Nucleus accumbens (tissue), 56 donors: ENCODE measurements at regions not wholly inside any gene's neighbourhood (a gene's known extent, or its start where the extent isn't known, plus 50 kb on each side); places are given as distances from the start of the nearest gene placed in this dataset.

Experiments
- DNase-seq, 56 donors: peaks; one replicate each; lab custom pipeline; 2025; lab: John Stamatoyannopoulos, UW

DNA sequence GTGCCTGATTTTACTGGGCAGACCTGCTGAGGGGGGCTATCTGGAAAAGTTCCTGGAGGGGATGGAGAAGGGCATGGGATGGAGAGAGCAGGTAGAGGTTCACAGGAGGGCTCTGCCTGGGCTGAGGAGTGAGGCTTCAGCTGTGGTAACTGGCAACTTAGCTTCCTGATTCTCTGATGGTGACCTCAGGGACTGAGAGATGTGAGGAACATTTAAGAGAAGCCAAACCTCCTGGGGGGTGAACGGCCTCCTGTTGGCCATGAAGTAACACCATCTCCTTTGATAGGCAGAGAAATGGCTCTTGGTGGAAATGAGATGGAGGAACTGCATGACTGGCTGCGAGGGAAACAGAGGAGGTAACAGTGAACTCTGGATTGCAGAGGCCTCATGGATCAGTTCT lies 97.3 kb upstream of the ROPN1 start:
- no peak for DNase-seq

DNA sequence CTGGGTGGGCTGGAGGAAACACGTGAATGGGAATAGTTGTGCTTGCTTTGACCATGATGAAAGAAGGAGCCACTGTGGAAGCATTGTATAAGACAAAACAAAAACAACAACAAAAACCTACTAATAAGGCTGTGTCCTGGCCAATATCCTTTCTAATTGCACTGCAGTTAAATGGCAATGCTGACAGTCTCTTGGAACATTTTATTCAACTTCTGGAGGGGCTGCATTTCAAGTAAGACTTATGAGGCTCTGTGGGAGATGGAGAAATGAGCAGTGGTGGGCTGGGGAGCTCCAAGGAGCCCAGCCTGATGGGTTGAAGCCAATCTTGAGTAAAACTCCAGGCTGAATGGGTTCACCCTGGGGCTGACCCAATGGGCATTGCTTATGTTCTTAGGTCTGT lies 99.8 kb upstream of the ROPN1 start:
- DNase-seq, result peak in 13 of 56 donors; percentile 6 to 69 (median 30)

DNA sequence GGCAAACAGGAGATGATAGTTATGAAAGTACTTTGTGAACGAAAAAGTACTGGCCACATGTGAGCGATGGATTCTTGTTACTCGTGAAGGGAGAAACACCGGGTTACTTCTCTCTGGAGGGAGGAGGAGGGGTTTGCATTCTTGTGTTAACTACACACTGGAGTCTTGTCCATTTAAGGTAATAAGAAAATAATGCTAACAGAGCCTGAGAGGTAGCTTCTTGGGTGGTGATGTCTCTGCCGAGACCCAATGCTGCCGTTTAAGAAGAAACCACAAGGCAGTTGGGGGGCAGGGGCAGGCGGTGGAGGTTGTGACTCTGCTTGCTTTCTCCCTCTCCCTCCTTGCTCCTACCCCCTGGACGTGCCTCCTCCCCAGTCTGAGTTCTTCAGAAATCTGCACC lies 100.9 kb upstream of the ROPN1 start:
- DNase-seq, result no peak

DNA sequence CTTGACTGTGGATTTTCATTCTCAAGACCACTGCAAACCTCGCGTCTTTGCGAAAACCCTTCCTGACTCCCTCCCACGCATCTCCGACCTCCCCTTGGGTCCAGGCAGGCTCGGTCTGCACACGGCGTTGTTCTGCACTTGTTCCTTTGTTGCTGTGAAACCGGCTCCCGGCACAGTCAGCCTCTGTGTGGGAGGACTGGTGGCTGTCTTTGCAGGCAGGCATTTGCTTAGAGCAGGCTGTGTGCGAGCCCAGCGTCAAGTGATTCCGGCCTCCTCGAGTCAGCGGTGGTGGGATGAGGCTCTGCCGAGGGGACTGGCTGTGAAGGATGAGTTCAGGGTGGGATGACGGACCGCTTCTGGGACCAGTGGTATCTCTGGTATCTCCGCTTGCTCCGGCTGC lies 102.6 kb upstream of the ROPN1 start:
- peak in 28 of 56 donors; percentile 10 to 72 (median 38) for DNase-seq

DNA sequence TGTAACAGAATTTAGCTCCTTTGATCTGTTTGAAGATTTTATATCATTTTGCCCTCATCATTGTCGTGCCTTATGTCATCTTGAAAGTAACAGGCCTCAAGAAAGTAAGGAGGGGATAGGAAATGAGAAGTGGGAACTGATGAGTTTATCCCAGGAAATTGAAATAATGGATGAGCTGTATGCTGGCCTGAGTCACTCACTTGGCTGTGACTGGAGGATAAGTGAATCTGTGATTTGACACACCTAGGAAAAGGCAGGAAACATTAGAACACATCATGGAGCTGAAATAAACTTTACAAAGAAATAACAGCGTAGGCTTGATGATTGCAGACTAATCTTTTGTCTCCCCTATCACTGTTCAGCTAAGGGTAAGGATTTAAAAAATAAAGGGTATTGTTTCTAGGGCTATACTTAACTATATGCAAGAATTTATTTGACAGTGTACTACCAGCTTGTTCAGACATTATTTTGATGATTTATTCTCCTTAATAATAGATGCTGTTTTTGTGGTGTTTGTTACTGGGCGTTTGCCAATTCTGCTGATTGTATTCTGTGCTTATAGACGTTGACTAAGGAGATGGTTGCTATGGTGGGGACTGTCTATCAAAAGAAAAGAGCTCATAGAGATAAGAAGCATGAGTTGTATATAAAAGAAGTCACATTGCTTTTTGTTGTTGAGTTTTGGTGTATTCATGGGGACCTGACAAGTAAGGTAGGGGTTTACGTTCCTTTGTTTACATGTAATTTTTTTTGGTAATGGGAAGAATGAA lies 105.6 kb upstream of the ROPN1 start:
- no peak for DNase-seq

DNA sequence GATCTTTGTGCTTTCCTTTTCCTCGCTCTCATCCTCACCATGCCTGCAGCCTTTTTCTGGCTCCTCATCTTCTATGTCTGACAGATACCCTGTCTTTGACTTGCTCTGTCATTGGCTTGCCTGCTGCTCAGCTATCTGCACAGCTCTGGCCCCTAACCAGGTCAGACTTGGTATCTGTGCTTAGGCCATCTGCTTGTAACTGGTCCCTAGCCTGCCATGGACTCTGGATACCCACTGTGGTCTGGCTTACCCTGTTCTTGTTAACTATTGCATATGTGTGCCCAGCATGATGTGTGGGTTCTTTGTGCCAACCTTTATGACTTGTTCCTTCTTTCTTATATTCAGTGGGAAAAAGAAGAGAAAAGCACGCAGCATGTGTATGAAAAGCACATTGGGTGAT lies 109.7 kb upstream of the ROPN1 start:
- no peak for DNase-seq

DNA sequence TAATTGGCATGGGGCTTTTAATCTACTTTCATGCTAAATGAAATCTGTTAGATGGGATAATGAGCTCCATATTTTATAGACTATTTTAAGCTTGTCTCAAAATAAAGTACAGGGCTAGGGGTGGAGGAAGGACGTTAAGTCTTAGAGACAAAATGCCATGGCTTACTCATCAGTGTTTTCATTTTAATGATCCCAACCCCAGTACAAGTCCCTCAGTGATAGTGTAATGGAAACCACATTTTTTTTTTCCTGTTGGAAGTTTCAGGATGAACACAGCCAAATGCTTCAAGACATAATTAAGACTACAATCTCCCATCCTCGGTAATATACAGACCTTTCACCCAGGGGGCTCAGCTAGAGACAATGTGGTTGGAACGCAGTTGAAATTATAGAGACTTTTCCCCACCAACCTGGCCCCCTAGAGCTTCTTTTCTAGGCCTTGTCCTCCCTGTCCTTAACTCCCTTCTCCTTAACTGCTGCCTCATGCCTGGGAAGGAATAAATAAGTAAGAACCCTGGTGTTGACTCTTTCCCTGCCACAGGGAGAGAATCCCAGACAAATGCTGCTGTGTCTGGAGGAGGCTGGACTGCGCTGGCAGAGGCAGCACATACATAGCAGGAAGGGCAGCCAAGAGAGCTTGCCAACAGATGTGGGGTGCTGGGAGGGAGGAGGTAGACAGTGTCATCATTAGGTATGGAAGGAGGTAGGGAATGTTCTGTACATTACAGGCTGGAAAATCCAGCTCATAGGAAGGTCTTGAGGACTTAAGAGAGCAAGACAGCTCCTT lies 115.4 kb upstream of the ROPN1 start:
- no peak for DNase-seq

DNA sequence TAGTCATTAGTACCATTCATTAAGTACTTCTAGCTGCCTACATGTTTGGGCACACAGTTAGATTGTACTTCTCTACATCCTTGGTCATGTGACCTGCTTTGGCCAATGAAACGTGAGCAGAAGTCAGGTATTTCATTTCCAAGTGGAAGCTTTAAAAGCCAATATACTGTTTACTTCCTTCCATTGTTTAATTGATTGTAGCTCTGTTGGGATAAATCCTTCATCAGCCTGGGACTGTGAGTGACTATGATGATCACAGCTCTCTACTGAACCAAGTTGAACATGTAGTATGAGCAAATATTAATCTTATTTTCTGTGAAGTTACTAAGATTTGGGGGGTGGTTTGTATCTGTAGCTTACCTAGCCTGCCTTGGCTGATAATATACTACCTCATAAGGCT lies 116.5 kb upstream of the ROPN1 start:
- no peak for DNase-seq

DNA sequence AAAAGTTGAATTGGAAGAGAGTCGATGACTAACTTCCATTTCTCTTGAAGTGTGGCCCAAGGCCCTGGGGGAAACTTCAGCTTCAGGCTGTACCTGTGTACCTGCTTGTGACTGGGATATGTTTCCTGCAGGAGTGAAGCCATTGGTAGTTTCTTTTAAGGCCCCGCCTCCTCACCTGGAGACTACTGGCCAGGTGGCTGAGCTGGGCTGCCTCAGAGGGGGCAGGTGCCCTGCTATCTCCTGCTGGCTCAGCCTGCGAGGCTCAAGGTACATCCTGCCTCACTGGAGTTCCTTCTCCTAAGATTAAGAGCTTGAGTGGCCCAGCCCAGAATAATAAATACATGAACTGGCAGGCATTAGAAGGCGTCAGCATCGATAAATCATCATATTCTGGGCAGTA lies 121.6 kb upstream of the ROPN1 start:
- DNase-seq, result no peak

DNA sequence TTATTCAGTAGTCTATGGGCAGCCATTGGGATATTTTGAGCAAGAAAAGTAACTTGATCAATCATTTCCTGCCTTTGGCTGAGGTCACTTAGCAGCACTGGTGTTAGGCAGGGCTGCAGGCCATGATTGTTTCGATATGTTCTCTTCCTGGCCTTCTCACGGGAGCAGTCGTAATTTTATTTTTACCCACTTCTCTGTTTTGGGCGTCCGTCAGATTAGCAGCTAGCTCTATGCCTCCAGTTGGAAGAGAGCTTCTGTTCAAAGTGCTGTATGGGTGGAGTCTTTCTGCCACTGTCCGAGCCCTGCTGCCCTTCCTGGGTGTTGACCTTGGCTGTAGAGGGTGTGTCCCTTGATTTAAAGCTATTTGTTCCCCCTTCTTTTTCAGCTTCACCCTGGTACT lies 123.4 kb upstream of the ROPN1 start:
- DNase-seq, result no peak

DNA sequence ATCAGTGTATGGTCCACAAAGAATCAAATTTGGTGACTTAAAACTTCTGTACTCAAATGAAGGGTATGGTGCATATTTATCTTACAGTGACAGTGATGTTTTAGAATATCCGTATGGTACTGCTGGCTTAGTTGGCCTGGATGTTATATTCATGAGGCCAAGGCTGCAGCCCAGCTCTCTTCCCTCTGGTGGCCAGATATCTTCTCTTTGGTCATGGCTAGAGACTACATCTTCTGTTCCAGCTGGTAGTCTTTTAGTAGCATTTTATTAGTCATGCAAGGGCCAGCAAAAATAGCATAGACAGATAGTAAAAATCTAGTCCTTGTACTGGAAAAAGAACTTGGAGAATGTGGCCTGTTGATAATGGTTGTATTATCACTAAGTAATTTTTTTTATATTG lies 124.0 kb upstream of the ROPN1 start:
- DNase-seq, result no peak

DNA sequence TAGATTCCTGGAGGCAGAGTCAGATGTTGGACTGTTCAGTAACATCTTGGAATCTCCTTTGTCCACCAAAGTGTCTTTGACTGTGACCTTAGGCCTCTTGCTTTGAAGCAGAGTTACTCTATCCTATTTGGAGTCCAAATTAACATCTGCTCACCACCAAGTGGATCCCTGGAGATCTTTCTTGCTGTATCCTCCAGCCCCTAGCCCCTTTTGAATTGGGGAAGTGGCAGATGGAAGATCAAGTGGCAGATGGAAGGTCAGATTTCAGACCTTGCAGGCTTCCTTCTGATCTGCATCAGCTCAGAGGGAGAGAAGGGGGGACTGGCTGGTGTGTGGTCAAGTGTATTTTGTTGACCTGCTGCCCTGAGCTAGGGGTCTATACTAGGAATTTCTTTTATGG lies 125.0 kb upstream of the ROPN1 start:
- no peak for DNase-seq

DNA sequence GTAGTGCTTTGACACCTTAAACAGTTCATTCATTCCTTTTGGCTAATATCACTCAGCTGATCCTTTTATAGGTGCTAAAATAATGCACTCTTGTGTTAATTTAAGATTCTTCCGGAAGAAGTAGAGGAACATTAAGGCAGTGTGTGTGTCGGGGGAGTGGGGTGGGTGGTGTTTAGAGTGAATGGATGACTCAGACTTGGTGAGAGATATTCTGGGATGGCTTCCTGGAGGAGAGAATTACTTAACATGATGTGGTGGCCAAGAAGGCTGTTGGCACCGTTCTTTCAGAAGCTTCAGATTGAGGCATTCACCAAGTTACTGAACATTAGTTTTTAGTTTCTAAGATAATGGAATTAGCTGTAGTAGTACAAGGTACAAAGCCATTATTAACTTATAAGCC lies 125.6 kb upstream of the ROPN1 start:
- peak in 20 of 56 donors; percentile 4 to 65 (median 37) for DNase-seq

DNA sequence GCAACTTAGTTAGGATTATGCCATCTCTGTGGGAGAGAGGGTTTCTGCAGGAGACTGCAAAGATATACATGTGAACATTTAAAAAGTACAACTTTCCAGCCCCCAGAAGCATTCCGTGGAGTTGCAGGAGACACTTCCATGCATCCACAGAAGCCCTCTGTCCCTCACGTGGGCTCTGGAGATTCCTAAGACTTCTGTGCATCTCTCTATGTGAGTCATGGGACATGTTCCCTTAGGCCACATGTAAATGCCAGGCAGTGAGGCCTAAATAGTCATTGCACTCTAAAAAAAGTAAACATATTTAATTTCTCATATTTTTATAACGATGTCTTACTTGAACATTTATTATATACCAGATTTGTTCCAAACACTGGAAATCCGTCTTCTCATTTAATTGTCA lies 126.5 kb upstream of the ROPN1 start:
- DNase-seq, result no peak

DNA sequence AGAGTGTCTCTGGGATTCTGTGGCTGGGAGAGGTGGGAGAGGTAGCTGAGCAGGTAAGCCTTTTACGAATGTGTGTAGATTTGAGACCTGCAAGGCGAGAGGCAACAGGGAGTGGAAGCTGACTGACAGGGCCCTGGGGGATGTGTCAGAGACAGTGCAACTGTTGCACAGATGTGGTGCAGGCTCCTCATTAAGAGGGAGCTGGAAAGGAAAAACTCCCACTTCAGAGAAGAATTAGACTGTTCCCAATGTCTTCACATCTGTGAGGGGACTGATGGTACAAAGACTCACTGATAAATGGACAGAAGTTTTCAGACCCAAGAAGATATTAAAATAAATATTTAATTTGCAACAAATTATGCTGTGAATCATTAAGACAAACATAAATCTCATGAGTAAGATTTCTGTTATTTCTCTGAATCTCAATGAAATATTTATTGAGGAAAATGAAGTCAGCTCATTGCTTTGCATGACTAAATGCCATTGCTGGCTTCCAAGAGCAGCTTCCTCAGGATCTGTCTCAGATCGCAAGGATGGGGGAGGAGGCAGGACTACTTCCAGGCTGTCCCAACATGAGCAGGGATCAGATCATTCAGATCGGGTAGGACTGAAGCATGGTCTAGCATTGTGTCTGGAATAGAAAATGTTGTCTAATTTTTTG lies 127.3 kb upstream of the ROPN1 start:
- DNase-seq, result peak in 13 of 56 donors; percentile 5 to 62 (median 27)

DNA sequence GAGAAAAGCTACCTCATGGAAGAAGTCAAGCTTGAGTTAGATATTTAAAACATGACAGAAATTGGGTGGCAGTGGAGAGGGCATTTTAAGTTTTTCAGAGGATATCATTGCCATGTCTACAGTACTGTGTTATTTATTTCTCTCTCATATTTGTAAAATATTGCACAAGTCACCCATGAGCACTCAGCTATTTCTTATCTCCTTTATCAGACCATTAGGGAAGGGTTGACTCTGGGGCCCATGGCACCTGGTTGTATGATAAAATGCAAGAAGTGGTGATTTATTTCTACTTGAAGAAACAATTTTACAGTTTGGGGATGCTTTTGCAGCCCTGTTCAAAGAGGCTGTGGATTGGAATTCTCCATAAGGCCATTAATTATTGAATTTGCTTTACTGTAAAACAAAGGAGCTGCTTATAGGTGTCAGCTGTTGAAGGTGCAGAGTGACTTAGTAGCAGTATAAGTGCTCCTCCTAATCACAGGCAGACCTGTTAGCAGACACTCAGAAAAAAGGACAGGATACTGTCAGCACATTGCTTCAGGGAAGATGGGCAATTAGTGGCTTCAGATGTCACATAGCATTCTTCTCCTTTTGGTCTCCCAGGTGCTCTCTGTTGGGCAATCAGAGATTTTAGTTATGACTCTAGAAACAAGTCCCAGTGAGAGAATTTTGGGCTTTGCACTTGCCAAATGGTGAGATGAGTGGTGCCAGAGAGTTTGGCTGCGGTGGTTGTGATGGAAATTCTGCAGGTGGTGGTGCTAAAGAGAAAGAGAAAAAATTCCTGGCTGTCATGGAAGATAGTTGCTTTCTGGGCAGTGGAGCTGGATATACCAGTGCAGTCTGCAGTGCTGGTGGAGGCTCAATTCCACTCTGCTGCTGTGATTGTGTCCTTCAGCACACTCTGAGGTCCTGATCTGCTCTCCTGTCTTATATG lies 129.7 kb upstream of the ROPN1 start:
- no peak for DNase-seq

DNA sequence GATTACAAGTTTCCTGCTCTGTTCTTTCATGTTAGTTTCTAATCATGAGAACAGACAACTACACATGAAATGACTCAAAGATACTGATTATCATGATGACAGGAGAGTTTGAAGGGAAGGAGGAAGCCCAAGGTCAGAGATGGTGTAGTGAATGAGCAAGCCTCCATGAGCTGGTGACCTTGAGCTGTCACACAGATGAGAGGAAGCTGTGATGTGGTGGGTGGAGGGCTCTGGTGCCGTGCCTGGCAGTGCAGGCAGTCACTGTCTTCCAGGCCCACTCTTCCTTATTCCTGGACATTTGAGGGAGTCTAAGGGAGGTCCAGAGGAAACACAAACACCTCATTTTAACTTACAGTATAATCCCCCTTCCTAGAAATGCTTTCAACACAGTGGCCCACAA lies 133.4 kb upstream of the ROPN1 start:
- no peak for DNase-seq

DNA sequence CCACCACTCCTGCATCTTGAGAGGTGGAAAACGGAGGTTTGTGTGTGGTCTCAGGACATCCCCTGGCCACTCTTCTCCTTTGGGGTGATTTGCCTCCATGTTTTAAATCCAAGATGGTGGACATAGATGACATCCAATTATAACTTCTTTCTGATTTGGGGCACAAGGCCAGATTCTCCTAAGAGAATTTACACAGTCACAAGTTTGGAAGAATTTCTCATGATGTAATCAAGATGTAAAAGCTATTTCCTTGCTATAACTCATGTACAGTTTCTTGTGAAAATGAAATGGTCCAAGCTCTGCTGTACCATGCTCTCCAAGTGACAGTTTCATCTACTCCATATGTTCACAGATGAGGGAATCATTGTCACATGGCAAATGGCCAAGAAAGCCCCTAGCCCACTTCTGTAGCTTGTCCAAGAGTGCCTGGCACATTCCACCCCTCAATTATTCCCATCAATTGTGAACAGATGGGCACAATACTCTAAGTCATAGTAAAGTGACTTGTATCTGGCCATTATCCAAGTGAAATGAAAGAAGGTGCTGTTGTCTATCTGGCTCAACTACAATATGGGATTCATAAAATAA lies 134.6 kb upstream of the ROPN1 start:
- no peak for DNase-seq

DNA sequence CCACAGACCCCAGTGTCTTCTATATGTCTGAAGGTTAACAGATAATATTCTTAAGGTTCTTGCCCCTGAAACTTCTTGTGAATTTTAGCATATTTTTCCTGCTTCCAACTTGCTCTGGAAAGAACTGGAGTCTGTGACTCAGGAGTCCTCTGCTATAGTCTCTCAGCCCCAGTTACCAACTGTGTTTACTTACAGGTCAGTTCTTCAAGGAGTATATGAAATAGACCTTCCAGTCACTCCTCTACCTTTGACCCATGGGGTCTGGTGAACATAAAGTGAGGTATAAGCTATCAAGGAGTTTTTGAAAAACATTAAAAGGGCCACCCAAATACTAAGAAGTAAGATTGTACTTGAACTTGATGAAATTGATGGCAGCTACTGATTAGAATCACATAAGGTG lies 139.2 kb upstream of the ROPN1 start:
- no peak for DNase-seq

DNA sequence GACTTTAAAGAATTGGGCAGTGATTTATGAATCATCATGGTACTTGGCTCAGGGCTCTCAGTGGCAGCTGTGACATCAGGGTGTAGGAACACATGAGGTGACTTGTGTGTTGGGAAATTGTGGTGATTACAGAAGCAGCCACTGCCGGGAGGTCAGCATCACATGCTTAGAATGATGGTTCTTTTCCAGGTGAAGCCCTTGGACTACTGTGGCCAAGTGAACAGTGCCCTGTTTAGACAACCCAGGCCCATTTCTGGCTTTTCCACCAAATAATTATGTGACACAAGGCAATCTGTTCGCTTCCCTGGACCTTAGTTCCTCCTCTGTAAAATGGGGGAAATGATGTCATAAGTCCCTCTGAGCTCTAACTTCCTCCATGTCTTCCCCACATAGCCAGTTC lies 139.7 kb upstream of the ROPN1 start:
- no peak for DNase-seq
